ENCODE measurements at regions not wholly inside any gene's neighbourhood (a gene's known extent, or its start where the extent isn't known, plus 50 kb on each side); places are given as distances from the start of the nearest gene placed in this dataset.

- TF ChIP-seq SUZ12 (IDR thresholded peaks at IDR 0.05; ENCODE audit: extremely low read depth, insufficient read depth, insufficient read length) (no peak), ZNF274 (IDR thresholded peaks at IDR 0.05; ENCODE audit: low read depth, low read length) (no peak), YY1 (IDR thresholded peaks at IDR 0.05; ENCODE audit: insufficient read depth, insufficient read length) (no peak)
Measured at GRCh38 chr18:59758106-59758505, 60.9 kb upstream of the CCBE1 start.

Data from NT2/D1 (cell line).